ENCODE measurements at regions not wholly inside any gene's neighbourhood (a gene's known extent, or its start where the extent isn't known, plus 50 kb on each side); places are given as distances from the start of the nearest gene placed in this dataset.

DNA sequence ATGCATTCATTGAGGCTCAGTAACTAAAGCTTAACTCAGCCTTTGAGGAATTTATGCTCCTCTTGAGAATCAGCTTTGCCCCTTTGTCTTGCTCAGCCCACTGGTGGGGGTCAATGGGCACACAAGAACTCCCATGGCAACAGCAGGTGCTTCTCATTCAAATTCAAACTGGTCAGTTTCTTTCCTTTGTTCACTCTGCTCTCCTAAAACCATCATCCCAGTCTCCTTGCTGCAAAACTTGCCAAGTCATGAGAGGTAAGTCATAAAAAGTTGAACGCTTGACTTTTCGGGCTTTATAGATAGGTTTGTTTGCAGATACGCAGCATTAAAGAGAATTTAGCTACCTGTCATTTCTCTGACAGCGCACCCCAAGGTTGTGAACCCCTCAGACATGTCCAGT lies 146.8 kb downstream of the TFAP2A start:
- Histone ChIP-seq H3K27me3 (no peaks in the 10 kb centered on the region), H3K4me1 (no peaks in the 10 kb centered on the region), H3K36me3 (no peaks in the 10 kb centered on the region), H3K9me3 (no peaks in the 10 kb centered on the region), H3K27ac (no peak overlapping the region), H3K4me3 (no peak overlapping the region)
- intact Hi-C loops (cut with DNase I): no loop called here
- no peak for DNase-seq (ENCODE audit: low spot score in 2 of 2)
- TF ChIP-seq, protein P1, sequence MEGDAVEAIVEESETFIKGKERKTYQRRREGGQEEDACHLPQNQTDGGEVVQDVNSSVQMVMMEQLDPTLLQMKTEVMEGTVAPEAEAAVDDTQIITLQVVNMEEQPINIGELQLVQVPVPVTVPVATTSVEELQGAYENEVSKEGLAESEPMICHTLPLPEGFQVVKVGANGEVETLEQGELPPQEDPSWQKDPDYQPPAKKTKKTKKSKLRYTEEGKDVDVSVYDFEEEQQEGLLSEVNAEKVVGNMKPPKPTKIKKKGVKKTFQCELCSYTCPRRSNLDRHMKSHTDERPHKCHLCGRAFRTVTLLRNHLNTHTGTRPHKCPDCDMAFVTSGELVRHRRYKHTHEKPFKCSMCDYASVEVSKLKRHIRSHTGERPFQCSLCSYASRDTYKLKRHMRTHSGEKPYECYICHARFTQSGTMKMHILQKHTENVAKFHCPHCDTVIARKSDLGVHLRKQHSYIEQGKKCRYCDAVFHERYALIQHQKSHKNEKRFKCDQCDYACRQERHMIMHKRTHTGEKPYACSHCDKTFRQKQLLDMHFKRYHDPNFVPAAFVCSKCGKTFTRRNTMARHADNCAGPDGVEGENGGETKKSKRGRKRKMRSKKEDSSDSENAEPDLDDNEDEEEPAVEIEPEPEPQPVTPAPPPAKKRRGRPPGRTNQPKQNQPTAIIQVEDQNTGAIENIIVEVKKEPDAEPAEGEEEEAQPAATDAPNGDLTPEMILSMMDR (IDR thresholded peaks at IDR 0.05): no peak

DNA sequence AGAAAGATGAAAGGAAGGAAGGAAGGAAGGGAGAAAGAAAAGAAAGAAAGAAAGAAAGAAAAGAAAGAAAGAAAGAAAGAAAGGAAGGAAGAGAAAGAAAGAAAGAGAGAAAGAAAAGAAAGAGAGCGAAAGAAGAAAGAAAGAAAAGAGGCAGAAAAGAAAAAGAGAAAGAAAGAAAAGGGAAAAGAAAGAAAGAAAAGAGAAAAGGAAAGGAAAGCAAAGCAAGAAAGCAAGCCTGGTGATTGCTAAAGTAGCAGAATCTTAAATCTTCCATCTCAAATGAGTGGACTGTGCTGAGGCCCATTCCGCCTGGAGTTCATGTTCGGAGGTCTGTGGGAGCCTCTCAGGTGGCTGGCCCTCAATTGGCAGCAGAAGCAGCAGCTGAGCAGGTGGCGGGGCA lies 148.4 kb downstream of the TFAP2A start:
- intact Hi-C loops (cut with DNase I): no loop called here
- TF ChIP-seq, protein P1 (IDR thresholded peaks at IDR 0.05): no peak
- Histone ChIP-seq H3K4me3 (no peak overlapping the region), H3K9me3 (no peaks in the 10 kb centered on the region), H3K27me3 (no peaks in the 10 kb centered on the region), H3K4me1 (no peaks in the 10 kb centered on the region), H3K27ac (no peak overlapping the region), H3K36me3 (no peaks in the 10 kb centered on the region)
- no peak for DNase-seq (ENCODE audit: low spot score in 2 of 2)

DNA sequence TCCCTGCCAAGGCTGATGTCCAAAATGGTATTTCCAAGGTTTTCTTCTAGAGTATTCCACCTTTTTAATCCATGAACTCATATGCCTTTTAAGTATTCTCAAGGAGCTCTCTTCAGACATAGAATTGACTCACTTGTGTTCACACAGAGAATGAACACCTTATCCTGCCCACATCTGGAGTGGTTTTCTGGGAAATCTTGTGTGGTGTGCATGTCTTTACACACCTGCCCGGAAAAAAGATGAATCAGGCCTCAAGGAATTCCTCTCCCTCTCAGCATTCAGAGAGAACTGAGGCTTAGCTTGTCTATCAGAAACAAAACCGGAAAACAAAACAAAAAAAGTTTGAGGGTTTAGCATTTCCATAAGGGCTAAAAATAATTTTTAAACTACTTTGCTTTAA lies 148.8 kb downstream of the TFAP2A start:
- Histone ChIP-seq H3K4me1 (no peaks in the 10 kb centered on the region), H3K9me3 (no peaks in the 10 kb centered on the region), H3K27ac (no peak overlapping the region), H3K4me3 (no peak overlapping the region), H3K27me3 (no peaks in the 10 kb centered on the region), H3K36me3 (no peaks in the 10 kb centered on the region)
- DNase-seq (ENCODE audit: low spot score in 2 of 2): no peak
- intact Hi-C loops (cut with DNase I): no loop called here
- TF ChIP-seq, protein P1 (IDR thresholded peaks at IDR 0.05): no peak

DNA sequence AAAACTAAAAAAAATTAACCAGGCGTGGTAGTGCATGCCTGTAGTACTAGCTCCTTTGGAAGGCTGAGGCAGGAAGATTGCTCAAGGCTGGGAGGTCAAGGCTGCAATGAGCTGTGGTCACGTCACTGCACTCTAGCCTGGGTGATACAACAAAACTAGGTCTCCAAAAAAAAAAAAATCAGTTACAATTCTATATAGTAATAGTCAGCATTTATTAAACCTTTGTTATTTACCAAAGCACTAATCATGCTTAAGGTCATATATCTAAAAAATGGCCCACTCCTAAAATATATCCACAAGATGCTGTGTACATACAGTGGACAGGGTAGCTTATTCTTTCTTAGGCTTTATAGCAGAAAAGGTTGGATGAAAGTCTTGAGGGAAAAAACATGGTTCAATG lies 152.4 kb downstream of the TFAP2A start:
- intact Hi-C loops (cut with DNase I): no loop called here
- Histone ChIP-seq H3K4me1 (no peaks in the 10 kb centered on the region), H3K36me3 (no peaks in the 10 kb centered on the region), H3K27me3 (no peaks in the 10 kb centered on the region), H3K4me3 (no peak overlapping the region), H3K27ac (no peak overlapping the region), H3K9me3 (no peaks in the 10 kb centered on the region)
- TF ChIP-seq, protein P1 (IDR thresholded peaks at IDR 0.05): no peak
- no peak for DNase-seq (ENCODE audit: low spot score in 2 of 2)

DNA sequence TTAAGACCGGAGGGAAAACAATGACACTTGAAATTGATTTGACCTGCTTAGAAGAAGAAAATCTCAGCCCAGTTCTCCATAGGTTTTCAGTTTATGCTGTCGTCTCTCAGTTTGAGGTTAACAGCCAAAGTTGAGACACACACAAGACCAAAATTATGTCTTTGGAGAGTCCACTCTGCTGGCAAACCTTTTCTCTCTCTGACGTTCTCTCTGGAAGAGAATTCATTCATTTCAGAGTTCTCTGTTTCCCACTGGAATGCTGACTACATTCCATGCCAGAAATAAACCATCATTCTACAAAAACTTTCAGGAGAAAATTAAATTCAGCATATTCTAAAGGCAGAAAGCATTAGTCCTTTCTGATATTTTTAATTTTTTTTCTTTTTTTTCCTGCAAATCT lies 155.2 kb downstream of the TFAP2A start:
- no peak for DNase-seq (ENCODE audit: low spot score in 2 of 2)
- Histone ChIP-seq H3K36me3 (no peaks in the 10 kb centered on the region), H3K9me3 (no peaks in the 10 kb centered on the region), H3K27me3 (no peaks in the 10 kb centered on the region), H3K4me3 (no peak overlapping the region), H3K27ac (no peak overlapping the region), H3K4me1 (no peaks in the 10 kb centered on the region)
- TF ChIP-seq, protein P1 (IDR thresholded peaks at IDR 0.05): no peak
- intact Hi-C loops (cut with DNase I): no loop called here

DNA sequence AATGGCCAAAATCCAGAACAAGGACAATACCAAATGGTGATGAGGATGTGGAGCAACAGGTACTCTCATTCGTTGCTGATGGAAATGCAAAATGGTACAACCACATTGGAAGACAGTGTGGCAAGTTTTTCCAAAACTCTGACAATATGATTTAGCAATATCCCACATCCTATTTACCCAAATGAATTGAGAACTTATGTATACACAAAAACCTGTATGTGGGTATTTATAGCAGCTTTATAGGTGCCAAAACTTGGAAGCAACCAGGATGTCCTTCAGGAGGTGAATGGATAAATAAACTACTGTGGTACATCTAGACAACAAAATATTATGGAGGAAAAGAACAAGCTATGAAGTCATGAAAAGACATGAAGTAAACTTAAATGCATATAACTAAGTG lies 156.5 kb downstream of the TFAP2A start:
- no peaks in the 10 kb centered on the region for H3K9me3 ChIP-seq
- H3K4me3 ChIP-seq: no peak overlapping the region
- no peaks in the 10 kb centered on the region for H3K27me3 ChIP-seq
- DNase-seq (ENCODE audit: low spot score in 2 of 2): no peak
- intact Hi-C loops (cut with DNase I): no loop called here
- H3K4me1 ChIP-seq: no peaks in the 10 kb centered on the region
- TF ChIP-seq, protein P1 (IDR thresholded peaks at IDR 0.05): no peak
- H3K27ac ChIP-seq: no peak overlapping the region
- H3K36me3 ChIP-seq: no peaks in the 10 kb centered on the region

Measured in ascending aorta (tissue), 2 donors.